LNCaP clone FGC (cell line): ENCODE measurements at regions not wholly inside any gene's neighbourhood (a gene's known extent, or its start where the extent isn't known, plus 50 kb on each side); places are given as distances from the start of the nearest gene placed in this dataset.

Experiments used
- DNase-seq: peaks from one replicate; pipeline ENCODE4 v3.0.0-alpha.2; 2011; ENCODE audit warnings: low read depth
- H3K4me3 ChIP-seq: 2 replicates; pipeline ENCODE4 v1.5.1; 2011; ENCODE audit warnings: mild to moderate bottlenecking, low read depth, low read length, control low read depth
- CTCF ChIP-seq: IDR thresholded peaks from 2 replicates; pipeline ENCODE4 v1.5.1; 2012; ENCODE audit warnings: mild to moderate bottlenecking; ENCODE audit not compliant: control insufficient read depth, insufficient read depth; ENCODE audit errors: extremely low read depth

- H3K4me3 ChIP-seq, result no peak overlapping the region
- no peak for DNase-seq
- TF ChIP-seq CTCF, result no peak
Observed at GRCh38 chr4:45638641-45639040, 485.2 kb downstream of the GABRG1 start.

- no peak for TF ChIP-seq CTCF
- H3K4me3 ChIP-seq, result no peak overlapping the region
- no peak for DNase-seq
Observed at GRCh38 chr4:45636175-45636574, 487.7 kb downstream of the GABRG1 start.

- H3K4me3 ChIP-seq, result no peak overlapping the region
Observed at GRCh38 chr4:45629717-45630116, 494.1 kb downstream of the GABRG1 start.

GRCh38 chr4:45621971-45622370, 501.9 kb downstream of the GABRG1 start:
- H3K4me3 ChIP-seq, result no peak overlapping the region
- no peak for DNase-seq
- TF ChIP-seq CTCF, result no peak

More at GRCh38 chr4:45629717-45630116, 494.1 kb downstream of the GABRG1 start:
- no peak for TF ChIP-seq CTCF
- no peak for DNase-seq

GRCh38 chr4:45620808-45621207, 503.0 kb downstream of the GABRG1 start:
- H3K4me3 ChIP-seq, result no peak overlapping the region
- DNase-seq, result no peak
- no peak for TF ChIP-seq CTCF

- DNase-seq, result no peak
- no peak overlapping the region for H3K4me3 ChIP-seq
- no peak for TF ChIP-seq CTCF
Observed at GRCh38 chr4:45596379-45597101, 527.3 kb downstream of the GABRG1 start.

GRCh38 chr4:45580334-45580733, 543.5 kb downstream of the GABRG1 start:
- H3K4me3 ChIP-seq, result no peak overlapping the region
- DNase-seq, result peak; percentile 84
- no peak for TF ChIP-seq CTCF
